ENCODE measurements at regions not wholly inside any gene's neighbourhood (a gene's known extent, or its start where the extent isn't known, plus 50 kb on each side); places are given as distances from the start of the nearest gene placed in this dataset.
"Not testable (repeated sequence)": the region's sequence is repeated elsewhere in the genome, so short reads cannot be mapped to it uniquely, and the experiment has no call there.

- TF ChIP-seq POLR2A, CTCF (IDR thresholded peaks at IDR 0.05): not testable (repeated sequence)
Observed at GRCh38 chr16:29273298-29274054, 133.0 kb downstream of the NPIPB11 start.

Measured in esophagus squamous epithelium (tissue), 4 donors.